Kidney (tissue), 13 donors: ENCODE measurements at regions not wholly inside any gene's neighbourhood (a gene's known extent, or its start where the extent isn't known, plus 50 kb on each side); places are given as distances from the start of the nearest gene placed in this dataset.

Experiments used
- DNase-seq, 5 donors: peaks; one replicate each; pipeline ENCODE4 v3.0.0-alpha.2; 2013 to 2020
- FAIRE-seq: peaks from 2 replicates; lab custom pipeline; 2012; peaks lifted over from hg19 to GRCh38; lab: Jason Lieb, UNC
- H3K27ac ChIP-seq, 2 donors: one replicate each; pipeline ENCODE4 v1.7.0; 2013; ENCODE audit warnings: low read depth in 2 of 2, low read length in 2 of 2, inconsistent platforms in 1 of 2
- H3K27me3 ChIP-seq: one replicate; pipeline ENCODE4 v1.7.1; 2013; ENCODE audit warnings: low read length, inconsistent platforms; ENCODE audit not compliant: control insufficient read depth, insufficient read depth
- H3K36me3 ChIP-seq, 3 donors: one replicate each; pipeline versions ENCODE4 v1.7.0 to v1.7.1; 2013; ENCODE audit warnings: low read length in 3 of 3, control low read depth in 1 of 3, inconsistent platforms in 1 of 3; ENCODE audit not compliant: insufficient read depth in 3 of 3, control insufficient read depth in 2 of 3
- H3K4me1 ChIP-seq, 3 donors: one replicate each; pipeline versions ENCODE4 v1.7.0 to v1.7.1; 2013; ENCODE audit warnings: low read length in 3 of 3, inconsistent platforms in 1 of 3, low read depth in 1 of 3; ENCODE audit not compliant: control insufficient read depth in 2 of 3, insufficient read depth in 2 of 3
- H3K4me3 ChIP-seq, 3 donors: one replicate each; pipeline versions ENCODE4 v1.7.0 to v1.8.1; 2013; ENCODE audit warnings: low read length in 3 of 3, control low read depth in 1 of 3, inconsistent platforms in 1 of 3
- H3K9ac ChIP-seq, 3 donors: one replicate each; pipeline versions ENCODE4 v1.7.0 to v1.7.1; 2013; ENCODE audit warnings: low read length in 3 of 3, control low read depth in 1 of 3, inconsistent platforms in 1 of 3
- H3K9me3 ChIP-seq, 3 donors: one replicate each; pipeline versions ENCODE4 v1.7.0 to v1.7.1; 2013; ENCODE audit warnings: low read length in 3 of 3, control low read depth in 1 of 3, inconsistent platforms in 1 of 3; ENCODE audit not compliant: control insufficient read depth in 2 of 3, insufficient read depth in 1 of 3
- intact Hi-C: fragments of 100-400 bp; cut with DNase I; formaldehyde crosslinking; loops from one replicate; pipeline ENCODE4 v1.11.1; 2022
- TF ChIP-seq, protein P1 (sequence below): IDR thresholded peaks from 3 replicates; pipeline ENCODE4 v1.5.1; 2012; ENCODE audit warnings: mild to moderate bottlenecking, moderate library complexity, borderline replicate concordance; ENCODE audit not compliant: insufficient read depth; ENCODE audit errors: extremely low read depth
- donor health status: control.
- donor health status: control.
- donor health status: control.
- donor health status: control.
- donor health status: control.
- donor health status: DM: yes; HTN: yes; CAD: no.
- donor health status: Normal renal cell carcinoma (clear cell type).

DNA sequence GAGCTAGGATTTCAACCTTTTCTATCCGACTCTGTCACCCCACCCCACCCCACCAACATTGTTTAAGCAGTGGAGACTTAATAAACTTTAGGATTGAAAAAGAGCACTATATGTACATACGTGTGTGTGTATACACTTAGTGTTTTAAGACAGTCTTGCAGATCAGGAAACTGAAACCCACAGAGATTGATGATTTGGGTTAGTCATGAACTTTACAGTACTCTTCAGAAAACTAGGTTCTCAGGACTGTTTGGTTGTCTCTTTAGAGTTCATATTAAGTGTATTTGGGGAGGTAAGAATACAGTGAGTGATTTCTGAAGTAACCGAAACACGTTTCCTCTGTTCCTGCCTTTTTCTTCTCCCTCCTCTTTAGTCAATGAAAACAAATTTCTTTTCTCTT is 1043.1 kb downstream of the TLE1 start:
- Histone ChIP-seq H3K27me3 (no peaks in the 10 kb centered on the region), H3K27ac (no peak overlapping the region), H3K4me1 (peaks cover 0 to 3% (median 0%) of the 10 kb centered on the region in 3 donors), H3K9me3 (no peaks in the 10 kb centered on the region), H3K9ac (no peak overlapping the region), H3K36me3 (no peaks in the 10 kb centered on the region), H3K4me3 (no peak overlapping the region)
- DNase-seq (no peak), FAIRE-seq (no peak)
- intact Hi-C loops = no loop called here
- TF ChIP-seq, protein P1, sequence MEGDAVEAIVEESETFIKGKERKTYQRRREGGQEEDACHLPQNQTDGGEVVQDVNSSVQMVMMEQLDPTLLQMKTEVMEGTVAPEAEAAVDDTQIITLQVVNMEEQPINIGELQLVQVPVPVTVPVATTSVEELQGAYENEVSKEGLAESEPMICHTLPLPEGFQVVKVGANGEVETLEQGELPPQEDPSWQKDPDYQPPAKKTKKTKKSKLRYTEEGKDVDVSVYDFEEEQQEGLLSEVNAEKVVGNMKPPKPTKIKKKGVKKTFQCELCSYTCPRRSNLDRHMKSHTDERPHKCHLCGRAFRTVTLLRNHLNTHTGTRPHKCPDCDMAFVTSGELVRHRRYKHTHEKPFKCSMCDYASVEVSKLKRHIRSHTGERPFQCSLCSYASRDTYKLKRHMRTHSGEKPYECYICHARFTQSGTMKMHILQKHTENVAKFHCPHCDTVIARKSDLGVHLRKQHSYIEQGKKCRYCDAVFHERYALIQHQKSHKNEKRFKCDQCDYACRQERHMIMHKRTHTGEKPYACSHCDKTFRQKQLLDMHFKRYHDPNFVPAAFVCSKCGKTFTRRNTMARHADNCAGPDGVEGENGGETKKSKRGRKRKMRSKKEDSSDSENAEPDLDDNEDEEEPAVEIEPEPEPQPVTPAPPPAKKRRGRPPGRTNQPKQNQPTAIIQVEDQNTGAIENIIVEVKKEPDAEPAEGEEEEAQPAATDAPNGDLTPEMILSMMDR = no peak

DNA sequence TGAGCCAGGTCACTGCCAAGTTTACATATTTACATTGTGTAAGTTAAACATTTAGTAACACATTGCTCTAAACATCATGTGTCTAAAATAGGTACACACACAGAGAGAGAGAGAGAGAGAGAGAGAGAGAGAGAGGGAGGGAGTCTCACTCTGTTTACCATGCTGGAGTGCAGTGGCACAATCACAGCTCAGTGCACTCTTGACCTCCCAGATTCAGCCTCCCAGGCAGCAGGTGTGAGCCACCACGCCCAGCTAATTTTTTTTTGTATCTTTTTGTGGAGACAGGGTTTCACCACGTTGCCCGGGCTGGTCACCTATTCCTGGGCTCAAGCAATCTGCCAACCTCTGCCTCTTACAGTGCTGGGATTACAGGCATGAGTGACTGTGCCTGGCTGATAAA is 1045.3 kb downstream of the TLE1 start:
- intact Hi-C loops = no loop called here
- Histone ChIP-seq H3K9ac (no peak overlapping the region), H3K27me3 (no peaks in the 10 kb centered on the region), H3K4me3 (no peak overlapping the region), H3K27ac (no peak overlapping the region), H3K9me3 (no peaks in the 10 kb centered on the region), H3K4me1 (peaks cover 0 to 2% (median 0%) of the 10 kb centered on the region in 3 donors), H3K36me3 (no peaks in the 10 kb centered on the region)
- TF ChIP-seq, protein P1 = no peak
- FAIRE-seq = no peak
- DNase-seq = no peak

DNA sequence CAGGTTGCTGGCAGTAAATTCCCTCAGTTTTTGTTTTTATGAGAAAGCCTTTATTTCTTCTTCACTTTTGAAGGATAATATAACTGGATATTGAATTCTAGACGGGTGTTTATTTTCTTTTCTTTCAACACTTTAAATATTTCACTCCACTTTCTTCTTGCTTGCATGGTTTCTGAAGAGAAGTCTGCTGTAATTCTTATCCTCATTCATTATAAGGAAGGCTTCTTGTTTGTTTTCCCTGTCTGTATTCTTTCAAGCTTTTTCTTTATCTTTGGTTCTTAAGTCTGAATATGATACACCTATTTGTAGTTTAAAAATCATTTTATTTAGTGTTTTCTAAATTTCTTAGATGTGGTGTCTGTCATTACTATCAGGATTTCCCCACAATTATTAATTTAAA is 1054.3 kb downstream of the TLE1 start:
- H3K9ac ChIP-seq = no peak overlapping the region
- intact Hi-C loops = no loop called here

More for the DNA sequence above, 1054.3 kb downstream of the TLE1 start:
- Histone ChIP-seq H3K27ac (no peak overlapping the region), H3K27me3 (no peaks in the 10 kb centered on the region), H3K9me3 (peaks cover 0 to 6% (median 0%) of the 10 kb centered on the region in 3 donors), H3K4me3 (no peak overlapping the region), H3K4me1 (no peaks in the 10 kb centered on the region), H3K36me3 (no peaks in the 10 kb centered on the region)
- TF ChIP-seq, protein P1 = no peak
- FAIRE-seq (no peak), DNase-seq (no peak)
